ENCODE measurements at regions not wholly inside any gene's neighbourhood (a gene's known extent, or its start where the extent isn't known, plus 50 kb on each side); places are given as distances from the start of the nearest gene placed in this dataset.

DNA sequence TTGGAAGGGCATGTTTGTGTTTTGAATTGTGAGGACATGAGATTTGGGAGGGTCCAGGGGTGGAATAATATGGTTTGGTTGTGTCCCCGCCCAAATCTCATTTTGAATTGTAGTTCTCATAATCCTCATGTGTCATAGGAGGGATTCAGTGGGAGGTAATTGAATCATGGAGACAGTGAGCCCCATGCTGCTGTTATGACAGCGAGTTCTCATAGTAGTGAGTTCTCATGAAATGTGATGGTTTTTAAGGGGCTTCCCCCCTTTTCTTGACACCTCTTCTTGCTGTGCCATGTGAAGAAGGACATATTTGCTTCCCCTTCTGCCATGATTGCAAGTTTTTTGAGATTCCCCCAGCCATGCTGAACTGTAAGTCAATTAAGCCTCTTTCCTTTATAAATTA, 260.0 kb downstream of the DUSP6 start:
- no peak for DNase-seq (ENCODE audit: low read depth)
- TF ChIP-seq, protein P1, sequence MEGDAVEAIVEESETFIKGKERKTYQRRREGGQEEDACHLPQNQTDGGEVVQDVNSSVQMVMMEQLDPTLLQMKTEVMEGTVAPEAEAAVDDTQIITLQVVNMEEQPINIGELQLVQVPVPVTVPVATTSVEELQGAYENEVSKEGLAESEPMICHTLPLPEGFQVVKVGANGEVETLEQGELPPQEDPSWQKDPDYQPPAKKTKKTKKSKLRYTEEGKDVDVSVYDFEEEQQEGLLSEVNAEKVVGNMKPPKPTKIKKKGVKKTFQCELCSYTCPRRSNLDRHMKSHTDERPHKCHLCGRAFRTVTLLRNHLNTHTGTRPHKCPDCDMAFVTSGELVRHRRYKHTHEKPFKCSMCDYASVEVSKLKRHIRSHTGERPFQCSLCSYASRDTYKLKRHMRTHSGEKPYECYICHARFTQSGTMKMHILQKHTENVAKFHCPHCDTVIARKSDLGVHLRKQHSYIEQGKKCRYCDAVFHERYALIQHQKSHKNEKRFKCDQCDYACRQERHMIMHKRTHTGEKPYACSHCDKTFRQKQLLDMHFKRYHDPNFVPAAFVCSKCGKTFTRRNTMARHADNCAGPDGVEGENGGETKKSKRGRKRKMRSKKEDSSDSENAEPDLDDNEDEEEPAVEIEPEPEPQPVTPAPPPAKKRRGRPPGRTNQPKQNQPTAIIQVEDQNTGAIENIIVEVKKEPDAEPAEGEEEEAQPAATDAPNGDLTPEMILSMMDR (conservative IDR thresholded peaks at IDR 0.05; ENCODE audit: control insufficient read depth, insufficient read depth, low read depth, low read length), result no peak
- no peak overlapping the region for H3K4me3 ChIP-seq (ENCODE audit: control insufficient read depth, low read depth, low read length)

- TF ChIP-seq, protein P1 (conservative IDR thresholded peaks at IDR 0.05; ENCODE audit: control insufficient read depth, insufficient read depth, low read depth, low read length), result no peak
- DNase-seq (ENCODE audit: low read depth), result no peak
- no peak overlapping the region for H3K4me3 ChIP-seq (ENCODE audit: control insufficient read depth, low read depth, low read length)
Observed at GRCh38 chr12:89091293-89091841, 260.9 kb downstream of the DUSP6 start.

- no peak for DNase-seq (ENCODE audit: low read depth)
- no peak overlapping the region for H3K4me3 ChIP-seq (ENCODE audit: control insufficient read depth, low read depth, low read length)
- TF ChIP-seq, protein P1 (conservative IDR thresholded peaks at IDR 0.05; ENCODE audit: control insufficient read depth, insufficient read depth, low read depth, low read length), result no peak
Observed at GRCh38 chr12:89089264-89089663, 263.0 kb downstream of the DUSP6 start.

DNA sequence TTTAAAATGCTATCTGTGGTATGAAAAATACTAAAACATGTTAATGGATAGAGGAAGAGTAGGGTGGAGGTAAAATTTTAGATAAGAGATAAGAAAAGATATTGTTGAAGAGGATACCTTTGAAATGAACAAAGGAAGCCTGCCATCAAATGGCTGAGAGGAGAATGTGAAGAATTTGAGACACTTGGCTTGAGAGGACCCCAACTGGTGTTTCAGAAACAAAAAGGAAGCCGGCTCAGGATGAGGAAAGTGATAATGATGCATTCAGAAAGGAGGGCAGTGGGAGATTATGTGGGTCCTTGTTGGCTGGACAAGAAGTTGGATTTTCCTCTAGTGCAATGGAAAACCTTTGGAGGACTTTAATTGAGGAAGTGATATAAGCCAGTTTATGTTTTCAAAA, 264.4 kb downstream of the DUSP6 start:
- TF ChIP-seq, protein P1 (conservative IDR thresholded peaks at IDR 0.05; ENCODE audit: control insufficient read depth, insufficient read depth, low read depth, low read length), result no peak
- no peak overlapping the region for H3K4me3 ChIP-seq (ENCODE audit: control insufficient read depth, low read depth, low read length)
- DNase-seq (ENCODE audit: low read depth), result no peak

DNA sequence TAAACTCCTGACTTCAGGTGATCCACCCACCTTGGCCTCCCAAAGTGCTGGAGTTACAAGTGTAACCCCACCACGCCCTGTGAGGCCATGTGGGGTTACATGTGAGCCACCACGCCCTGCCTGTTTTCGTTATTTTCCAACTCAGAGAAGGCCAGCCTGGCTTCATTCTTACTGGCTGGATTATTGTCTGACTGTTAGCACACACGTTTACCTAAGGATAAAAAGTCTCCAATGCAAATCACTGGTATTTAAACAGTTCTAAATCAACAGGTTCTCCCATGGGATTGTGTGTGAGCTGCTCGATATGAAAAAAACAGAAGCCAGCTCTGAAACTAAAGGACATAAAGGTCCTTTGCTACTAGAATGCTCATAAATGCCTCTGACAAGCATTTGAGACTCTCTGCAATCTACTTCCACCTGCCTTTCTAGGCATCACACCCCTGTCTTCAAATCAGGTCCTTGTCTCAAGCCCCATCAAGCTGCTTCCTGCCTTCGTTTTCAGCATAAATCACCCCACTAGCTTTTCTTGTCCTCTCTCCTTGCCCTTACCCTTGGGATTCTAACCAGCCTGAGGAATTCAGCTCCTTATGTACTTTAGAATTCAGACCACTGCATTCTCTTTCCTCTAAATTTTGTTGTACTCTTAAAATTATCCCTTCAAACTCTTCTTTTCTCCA, 265.0 kb downstream of the DUSP6 start:
- no peak overlapping the region for H3K4me3 ChIP-seq (ENCODE audit: control insufficient read depth, low read depth, low read length)
- TF ChIP-seq, protein P1 (conservative IDR thresholded peaks at IDR 0.05; ENCODE audit: control insufficient read depth, insufficient read depth, low read depth, low read length), result no peak
- DNase-seq (ENCODE audit: low read depth), result no peak

DNA sequence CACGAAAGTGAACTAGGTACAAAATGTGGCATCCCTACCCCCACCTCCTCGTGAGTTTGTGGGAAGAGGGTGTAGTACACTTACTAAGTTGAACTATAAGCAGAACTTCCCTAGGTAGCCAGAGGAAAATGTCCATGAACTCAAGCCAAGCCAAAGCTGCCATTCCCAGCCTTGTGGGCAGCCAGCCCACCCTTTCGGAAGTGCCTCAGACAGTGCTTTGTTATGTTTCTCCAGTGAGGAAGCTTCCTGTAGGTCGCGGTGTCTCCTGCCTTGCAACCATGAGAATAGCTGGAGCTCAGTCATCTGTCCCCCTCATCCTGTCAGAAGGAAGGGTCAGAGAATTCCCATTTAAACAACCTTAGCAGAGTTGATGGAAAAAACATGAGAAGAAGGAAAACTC, 266.9 kb downstream of the DUSP6 start:
- DNase-seq (ENCODE audit: low read depth), result no peak
- H3K4me3 ChIP-seq (ENCODE audit: control insufficient read depth, low read depth, low read length), result no peak overlapping the region
- TF ChIP-seq, protein P1 (conservative IDR thresholded peaks at IDR 0.05; ENCODE audit: control insufficient read depth, insufficient read depth, low read depth, low read length), result no peak

Data from fibroblast of mammary gland (primary cell).